ENCODE measurements at regions not wholly inside any gene's neighbourhood (a gene's known extent, or its start where the extent isn't known, plus 50 kb on each side); places are given as distances from the start of the nearest gene placed in this dataset.
"Not testable (repeated sequence)": the region's sequence is repeated elsewhere in the genome, so short reads cannot be mapped to it uniquely, and the experiment has no call there.

- DNase-seq = peak; percentile 3
These were observed 200.3 kb downstream of the BCL2L11 start for GRCh38 chr2:111320965-111321364.

- DNase-seq = not testable (repeated sequence)
These were observed 202.7 kb downstream of the BCL2L11 start for GRCh38 chr2:111323384-111323783.

- not testable (repeated sequence) for DNase-seq
These were observed 207.0 kb downstream of the BCL2L11 start for GRCh38 chr2:111327726-111328125.

- DNase-seq = not testable (repeated sequence)
These were observed 208.6 kb downstream of the BCL2L11 start for GRCh38 chr2:111329309-111329708.

GRCh38 chr2:111331099-111331724 is 210.5 kb downstream of the BCL2L11 start:
- not testable (repeated sequence) for DNase-seq

- DNase-seq = not testable (repeated sequence)
These were observed 214.7 kb downstream of the BCL2L11 start for GRCh38 chr2:111335220-111335907.

- DNase-seq = not testable (repeated sequence)
These were observed 217.8 kb downstream of the BCL2L11 start for GRCh38 chr2:111338474-111338873.

- DNase-seq = not testable (repeated sequence)
These were observed 218.8 kb downstream of the BCL2L11 start for GRCh38 chr2:111339476-111339875.

- not testable (repeated sequence) for DNase-seq
These were observed 223.9 kb downstream of the BCL2L11 start for GRCh38 chr2:111344590-111344989.

- DNase-seq = peak; percentile 21
These were observed 224.7 kb downstream of the BCL2L11 start for GRCh38 chr2:111345439-111345838.

GRCh38 chr2:111346018-111346930 is 225.6 kb downstream of the BCL2L11 start:
- peak; percentile 30 for DNase-seq

GRCh38 chr2:111347695-111348094 is 227.0 kb downstream of the BCL2L11 start:
- DNase-seq = not testable (repeated sequence)

GRCh38 chr2:111348316-111348715 is 227.6 kb downstream of the BCL2L11 start:
- not testable (repeated sequence) for DNase-seq

GRCh38 chr2:111355022-111355817 is 234.5 kb downstream of the BCL2L11 start:
- DNase-seq = not testable (repeated sequence)

GRCh38 chr2:111355823-111356511 is 235.3 kb downstream of the BCL2L11 start:
- not testable (repeated sequence) for DNase-seq

GRCh38 chr2:111356512-111357031 is 235.9 kb downstream of the BCL2L11 start:
- DNase-seq = peak; percentile 9

GRCh38 chr2:111365986-111366640 is 245.4 kb downstream of the BCL2L11 start:
- DNase-seq = peak; percentile 59

GRCh38 chr2:111366641-111367029 is 245.9 kb downstream of the BCL2L11 start:
- peak; percentile 45 for DNase-seq

GRCh38 chr2:111367080-111367479 is 246.4 kb downstream of the BCL2L11 start:
- not testable (repeated sequence) for DNase-seq

- DNase-seq = peak; percentile 17
These were observed 247.2 kb downstream of the BCL2L11 start for GRCh38 chr2:111367871-111368270.

GRCh38 chr2:111368288-111368687 is 247.6 kb downstream of the BCL2L11 start:
- not testable (repeated sequence) for DNase-seq
